ENCODE measurements at regions not wholly inside any gene's neighbourhood (a gene's known extent, or its start where the extent isn't known, plus 50 kb on each side); places are given as distances from the start of the nearest gene placed in this dataset.

DNA sequence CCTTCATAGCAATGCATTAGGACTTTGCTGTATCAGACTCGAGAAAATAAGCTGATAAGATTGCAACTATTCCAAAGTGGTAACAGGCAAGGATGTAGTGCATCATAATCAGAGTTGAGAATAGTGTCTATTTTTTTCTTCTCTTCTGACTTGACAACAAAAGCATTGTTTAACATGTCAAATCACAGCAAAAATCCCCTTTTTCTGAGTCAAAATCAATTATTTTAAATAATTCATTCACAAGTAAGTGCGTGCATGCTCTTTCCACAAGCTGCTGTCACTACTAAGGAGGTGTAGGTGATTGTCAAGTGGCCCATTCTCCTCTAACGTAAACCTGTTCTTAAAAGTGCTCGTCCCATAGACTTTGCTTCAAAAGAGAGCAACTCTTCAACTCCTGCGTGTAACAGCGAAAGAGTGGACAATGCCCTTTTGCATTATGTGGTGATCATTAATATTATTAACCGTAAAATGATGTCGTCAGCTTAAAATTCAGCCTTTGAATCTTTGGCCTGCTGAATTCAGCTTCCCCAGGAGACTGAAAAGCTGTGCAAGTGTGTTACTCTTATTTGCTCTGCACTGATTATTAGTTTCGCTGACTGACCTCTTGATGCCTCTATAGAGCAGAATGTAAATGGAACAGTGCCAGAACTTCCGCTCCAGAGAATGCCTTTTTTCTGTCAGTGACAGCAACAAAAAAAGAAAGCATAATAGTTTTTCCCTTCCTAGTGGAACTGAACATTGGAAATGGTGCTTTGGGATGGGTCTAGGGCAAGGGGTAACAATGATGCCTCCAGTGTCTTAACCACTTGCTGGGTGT is 680.8 kb upstream of the SEMA6A start:
- no peaks in the 10 kb centered on the region for H3K4me1 ChIP-seq (ENCODE audit: insufficient read depth, low read length, poor library complexity, severe bottlenecking)
- POLR2A ChIA-PET = no interaction called here
- CTCF ChIA-PET (ENCODE audit: unreplicated experiment) = no interaction called here
- intact Hi-C loops (cut with micrococcal nuclease; ENCODE audit: unreplicated experiment) = no loop called here
- BruUV-seq (replicated peaks) = no TSS peak
- H3K36me3 ChIP-seq (ENCODE audit: insufficient read depth, low read length) = no peaks in the 10 kb centered on the region
- no peaks in the 10 kb centered on the region for H4K20me1 ChIP-seq (ENCODE audit: insufficient read depth, low read length)
- no peak overlapping the region for H3K4me2 ChIP-seq (ENCODE audit: low read length)
- H3K9me3 ChIP-seq (ENCODE audit: low read length) = no peaks in the 10 kb centered on the region
- H3K79me2 ChIP-seq (ENCODE audit: insufficient read depth, low read depth, low read length) = no peaks in the 10 kb centered on the region
- no peak overlapping the region for H3K4me3 ChIP-seq (ENCODE audit: low read depth, low read length, poor library complexity, severe bottlenecking)
- H3K27ac ChIP-seq (ENCODE audit: low read depth, low read length, poor library complexity, severe bottlenecking) = no peak overlapping the region
- no peak for DNase-seq (ENCODE audit: low spot score)
- H3K9me2 ChIP-seq (ENCODE audit: insufficient read depth, low read length) = no peaks in the 10 kb centered on the region
- no peak for TF ChIP-seq EZH2phosphoT487 (IDR thresholded peaks at IDR 0.05; ENCODE audit: borderline replicate concordance, low read depth, low read length)
- TF ChIP-seq, protein P1, sequence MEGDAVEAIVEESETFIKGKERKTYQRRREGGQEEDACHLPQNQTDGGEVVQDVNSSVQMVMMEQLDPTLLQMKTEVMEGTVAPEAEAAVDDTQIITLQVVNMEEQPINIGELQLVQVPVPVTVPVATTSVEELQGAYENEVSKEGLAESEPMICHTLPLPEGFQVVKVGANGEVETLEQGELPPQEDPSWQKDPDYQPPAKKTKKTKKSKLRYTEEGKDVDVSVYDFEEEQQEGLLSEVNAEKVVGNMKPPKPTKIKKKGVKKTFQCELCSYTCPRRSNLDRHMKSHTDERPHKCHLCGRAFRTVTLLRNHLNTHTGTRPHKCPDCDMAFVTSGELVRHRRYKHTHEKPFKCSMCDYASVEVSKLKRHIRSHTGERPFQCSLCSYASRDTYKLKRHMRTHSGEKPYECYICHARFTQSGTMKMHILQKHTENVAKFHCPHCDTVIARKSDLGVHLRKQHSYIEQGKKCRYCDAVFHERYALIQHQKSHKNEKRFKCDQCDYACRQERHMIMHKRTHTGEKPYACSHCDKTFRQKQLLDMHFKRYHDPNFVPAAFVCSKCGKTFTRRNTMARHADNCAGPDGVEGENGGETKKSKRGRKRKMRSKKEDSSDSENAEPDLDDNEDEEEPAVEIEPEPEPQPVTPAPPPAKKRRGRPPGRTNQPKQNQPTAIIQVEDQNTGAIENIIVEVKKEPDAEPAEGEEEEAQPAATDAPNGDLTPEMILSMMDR (conservative IDR thresholded peaks at IDR 0.05; ENCODE audit: low read length) = no peak
- H2AFZ ChIP-seq (ENCODE audit: low read length) = no peak overlapping the region

DNA sequence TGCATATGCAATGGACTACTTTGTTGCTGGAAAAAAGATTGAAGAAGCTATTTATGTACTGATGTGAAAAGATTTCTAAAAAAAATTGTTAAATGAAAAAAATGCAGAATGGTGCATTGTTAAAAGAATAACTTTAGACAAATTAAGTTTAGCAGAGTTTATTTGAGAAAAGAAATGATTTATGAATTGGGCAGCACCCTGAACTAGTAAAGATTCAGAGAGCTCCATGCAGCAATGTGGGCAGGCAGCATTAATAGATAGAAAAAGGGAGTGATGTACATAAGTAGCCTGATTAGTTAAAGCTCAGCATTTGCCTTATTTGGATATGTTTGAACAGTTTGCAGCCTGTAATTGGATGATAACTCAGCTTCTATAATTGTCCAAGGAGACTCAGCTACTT is 677.9 kb upstream of the SEMA6A start:
- H3K4me3 ChIP-seq (ENCODE audit: low read depth, low read length, poor library complexity, severe bottlenecking) = no peak overlapping the region
- no peak overlapping the region for H3K27ac ChIP-seq (ENCODE audit: low read depth, low read length, poor library complexity, severe bottlenecking)
- H3K9me2 ChIP-seq (ENCODE audit: insufficient read depth, low read length) = no peaks in the 10 kb centered on the region
- no peaks in the 10 kb centered on the region for H3K79me2 ChIP-seq (ENCODE audit: insufficient read depth, low read depth, low read length)
- H3K9me3 ChIP-seq (ENCODE audit: low read length) = no peaks in the 10 kb centered on the region
- no peak overlapping the region for H3K4me2 ChIP-seq (ENCODE audit: low read length)
- H2AFZ ChIP-seq (ENCODE audit: low read length) = no peak overlapping the region
- H3K4me1 ChIP-seq (ENCODE audit: insufficient read depth, low read length, poor library complexity, severe bottlenecking) = no peaks in the 10 kb centered on the region
- no peaks in the 10 kb centered on the region for H3K36me3 ChIP-seq (ENCODE audit: insufficient read depth, low read length)
- H4K20me1 ChIP-seq (ENCODE audit: insufficient read depth, low read length) = no peaks in the 10 kb centered on the region
- DNase-seq (ENCODE audit: low spot score) = no peak
- no peak for TF ChIP-seq EZH2phosphoT487 (IDR thresholded peaks at IDR 0.05; ENCODE audit: borderline replicate concordance, low read depth, low read length)
- TF ChIP-seq, protein P1 (conservative IDR thresholded peaks at IDR 0.05; ENCODE audit: low read length) = no peak
- POLR2A ChIA-PET = interaction anchor here (1.0 kb wide), 1 partner anchor 876 kb away, joined by 3 read pairs; no protein-coding TSS in a partner anchor
- no TSS peak for BruUV-seq (replicated peaks)
- CTCF ChIA-PET (ENCODE audit: unreplicated experiment) = no interaction called here
- intact Hi-C loops (cut with micrococcal nuclease; ENCODE audit: unreplicated experiment) = no loop called here

DNA sequence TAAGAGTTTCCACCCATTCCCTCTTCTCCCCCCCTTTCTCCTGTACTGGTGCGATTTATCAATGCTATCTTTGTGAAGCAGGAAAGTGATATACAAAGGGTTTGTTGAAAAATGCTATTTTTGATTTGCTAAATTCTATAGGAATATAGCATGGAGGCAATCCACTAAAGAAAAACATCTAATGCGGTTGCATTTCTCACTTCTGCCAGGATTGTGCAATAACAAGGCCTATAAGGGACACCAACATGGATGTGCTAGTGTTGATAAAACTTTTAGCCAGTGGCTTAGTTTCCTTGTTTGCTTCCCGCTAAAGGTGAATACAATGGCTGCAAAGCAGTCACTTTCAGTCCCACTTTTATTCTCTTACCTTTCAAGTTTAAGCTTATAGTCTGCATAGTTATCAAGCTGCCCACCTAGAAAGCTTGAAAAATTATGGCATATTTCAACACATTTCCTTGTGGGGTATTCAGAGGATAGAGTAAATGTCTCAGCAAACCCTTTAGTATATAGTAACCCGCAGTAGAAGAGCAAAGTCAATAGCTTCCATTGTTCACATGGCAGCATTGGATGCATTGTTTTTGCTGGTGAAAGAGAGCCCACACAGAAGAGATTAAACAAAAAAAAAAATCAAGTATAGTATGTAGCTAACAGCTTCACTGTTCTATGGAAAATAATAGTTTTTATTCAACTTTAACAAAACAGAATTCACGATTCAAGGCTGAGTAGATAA is 674.6 kb upstream of the SEMA6A start:
- intact Hi-C loops (cut with micrococcal nuclease; ENCODE audit: unreplicated experiment) = no loop called here
- Histone ChIP-seq H3K4me3 (ENCODE audit: low read depth, low read length, poor library complexity, severe bottlenecking) (no peak overlapping the region), H2AFZ (ENCODE audit: low read length) (no peak overlapping the region), H3K4me2 (ENCODE audit: low read length) (no peak overlapping the region), H3K36me3 (ENCODE audit: insufficient read depth, low read length) (no peaks in the 10 kb centered on the region), H4K20me1 (ENCODE audit: insufficient read depth, low read length) (no peaks in the 10 kb centered on the region), H3K4me1 (ENCODE audit: insufficient read depth, low read length, poor library complexity, severe bottlenecking) (no peaks in the 10 kb centered on the region), H3K9me2 (ENCODE audit: insufficient read depth, low read length) (no peaks in the 10 kb centered on the region), H3K9me3 (ENCODE audit: low read length) (no peaks in the 10 kb centered on the region), H3K27ac (ENCODE audit: low read depth, low read length, poor library complexity, severe bottlenecking) (no peak overlapping the region), H3K79me2 (ENCODE audit: insufficient read depth, low read depth, low read length) (no peaks in the 10 kb centered on the region)
- TF ChIP-seq, protein P1 (conservative IDR thresholded peaks at IDR 0.05; ENCODE audit: low read length) = no peak
- TF ChIP-seq EZH2phosphoT487 (IDR thresholded peaks at IDR 0.05; ENCODE audit: borderline replicate concordance, low read depth, low read length) = no peak
- ChIA-PET POLR2A (interaction anchor here (0.6 to 0.7 kb wide), 2 partner anchors 74 to 810 kb away, joined by 3 to 5 read pairs; no protein-coding TSS in a partner anchor), CTCF (ENCODE audit: unreplicated experiment) (no interaction called here)
- no peak for DNase-seq (ENCODE audit: low spot score)
- BruUV-seq (replicated peaks) = no TSS peak
